ENCODE measurements at regions not wholly inside any gene's neighbourhood (a gene's known extent, or its start where the extent isn't known, plus 50 kb on each side); places are given as distances from the start of the nearest gene placed in this dataset.

DNA sequence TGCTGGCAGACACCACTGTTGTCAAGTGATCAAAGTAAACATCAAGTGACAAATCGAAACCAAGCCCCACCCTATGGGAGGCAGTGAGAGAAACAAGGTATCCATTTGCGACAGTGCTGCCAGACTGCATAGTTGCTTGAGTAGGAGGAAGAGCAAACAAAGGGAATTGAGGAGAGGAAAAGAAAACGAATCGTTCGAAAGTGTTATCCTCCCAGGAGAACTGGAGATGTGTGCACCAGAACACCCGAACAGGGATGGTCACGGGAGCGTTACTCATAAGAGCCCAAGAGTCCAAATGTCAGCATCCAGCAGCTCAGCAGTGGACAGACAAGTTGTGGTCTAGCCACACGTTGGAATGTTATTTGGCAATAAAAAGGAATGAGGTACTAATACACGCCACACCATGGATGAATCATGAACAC, 58.4 kb upstream of the NUP50 start:
- WGBS, 2 donors (ENCODE audit: low coverage in 1 of 2) = 48 to 65% methylated on average over 8 to 10 of the region's 10 CpGs

DNA sequence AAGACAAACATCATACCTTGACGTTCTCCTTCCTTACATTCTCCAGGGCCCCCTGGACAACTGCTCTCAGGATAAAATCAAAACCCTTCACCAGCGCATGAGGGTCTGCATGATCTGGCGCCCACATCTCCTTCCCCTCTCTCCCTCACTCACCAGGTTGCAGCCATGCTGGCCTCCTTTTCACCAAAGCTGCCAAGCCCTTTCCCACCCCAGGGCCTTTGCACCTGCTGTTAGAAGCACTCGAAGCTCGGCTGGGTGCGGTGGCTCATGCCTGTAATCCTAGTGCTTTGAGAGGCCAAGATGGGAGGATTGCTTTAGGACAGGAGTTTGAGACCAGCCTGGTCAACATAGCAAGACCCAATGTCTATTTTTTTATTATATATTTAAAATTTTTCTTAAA, 56.1 kb upstream of the NUP50 start:
- no peaks in the 10 kb centered on the region for H3K4me1 ChIP-seq
- no peak overlapping the region for H3K27ac ChIP-seq
- no peak for ATAC-seq
- 82 to 88% methylated on average over 4 to 5 of the region's 6 CpGs for WGBS, 2 donors (ENCODE audit: low coverage in 1 of 2)
- no peaks in the 10 kb centered on the region for H3K36me3 ChIP-seq
- H3K9me3 ChIP-seq = peaks cover 0 to 7% (median 0%) of the 10 kb centered on the region in 3 donors
- no peak for TF ChIP-seq EP300 (IDR thresholded peaks at IDR 0.05)
- TF ChIP-seq POLR2AphosphoS5 (IDR thresholded peaks at IDR 0.05) = no peak
- no peak for TF ChIP-seq POLR2A (IDR thresholded peaks at IDR 0.05)
- TF ChIP-seq, protein P1, sequence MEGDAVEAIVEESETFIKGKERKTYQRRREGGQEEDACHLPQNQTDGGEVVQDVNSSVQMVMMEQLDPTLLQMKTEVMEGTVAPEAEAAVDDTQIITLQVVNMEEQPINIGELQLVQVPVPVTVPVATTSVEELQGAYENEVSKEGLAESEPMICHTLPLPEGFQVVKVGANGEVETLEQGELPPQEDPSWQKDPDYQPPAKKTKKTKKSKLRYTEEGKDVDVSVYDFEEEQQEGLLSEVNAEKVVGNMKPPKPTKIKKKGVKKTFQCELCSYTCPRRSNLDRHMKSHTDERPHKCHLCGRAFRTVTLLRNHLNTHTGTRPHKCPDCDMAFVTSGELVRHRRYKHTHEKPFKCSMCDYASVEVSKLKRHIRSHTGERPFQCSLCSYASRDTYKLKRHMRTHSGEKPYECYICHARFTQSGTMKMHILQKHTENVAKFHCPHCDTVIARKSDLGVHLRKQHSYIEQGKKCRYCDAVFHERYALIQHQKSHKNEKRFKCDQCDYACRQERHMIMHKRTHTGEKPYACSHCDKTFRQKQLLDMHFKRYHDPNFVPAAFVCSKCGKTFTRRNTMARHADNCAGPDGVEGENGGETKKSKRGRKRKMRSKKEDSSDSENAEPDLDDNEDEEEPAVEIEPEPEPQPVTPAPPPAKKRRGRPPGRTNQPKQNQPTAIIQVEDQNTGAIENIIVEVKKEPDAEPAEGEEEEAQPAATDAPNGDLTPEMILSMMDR (IDR thresholded peaks at IDR 0.05) = no peak
- no peak overlapping the region for H3K4me3 ChIP-seq
- H3K27me3 ChIP-seq = peaks cover 89% of the 10 kb centered on the region

More for the DNA sequence above, 58.4 kb upstream of the NUP50 start:
- Histone ChIP-seq H3K9me3 (no peaks in the 10 kb centered on the region), H3K4me1 (no peaks in the 10 kb centered on the region), H3K4me3 (no peak overlapping the region), H3K36me3 (no peaks in the 10 kb centered on the region), H3K27ac (no peak overlapping the region), H3K27me3 (peaks cover 88% of the 10 kb centered on the region)
- no peak for ATAC-seq
- TF ChIP-seq POLR2AphosphoS5 (IDR thresholded peaks at IDR 0.05) (no peak), EP300 (IDR thresholded peaks at IDR 0.05) (no peak), POLR2A (IDR thresholded peaks at IDR 0.05) (no peak)
- TF ChIP-seq, protein P1 (IDR thresholded peaks at IDR 0.05) = no peak

DNA sequence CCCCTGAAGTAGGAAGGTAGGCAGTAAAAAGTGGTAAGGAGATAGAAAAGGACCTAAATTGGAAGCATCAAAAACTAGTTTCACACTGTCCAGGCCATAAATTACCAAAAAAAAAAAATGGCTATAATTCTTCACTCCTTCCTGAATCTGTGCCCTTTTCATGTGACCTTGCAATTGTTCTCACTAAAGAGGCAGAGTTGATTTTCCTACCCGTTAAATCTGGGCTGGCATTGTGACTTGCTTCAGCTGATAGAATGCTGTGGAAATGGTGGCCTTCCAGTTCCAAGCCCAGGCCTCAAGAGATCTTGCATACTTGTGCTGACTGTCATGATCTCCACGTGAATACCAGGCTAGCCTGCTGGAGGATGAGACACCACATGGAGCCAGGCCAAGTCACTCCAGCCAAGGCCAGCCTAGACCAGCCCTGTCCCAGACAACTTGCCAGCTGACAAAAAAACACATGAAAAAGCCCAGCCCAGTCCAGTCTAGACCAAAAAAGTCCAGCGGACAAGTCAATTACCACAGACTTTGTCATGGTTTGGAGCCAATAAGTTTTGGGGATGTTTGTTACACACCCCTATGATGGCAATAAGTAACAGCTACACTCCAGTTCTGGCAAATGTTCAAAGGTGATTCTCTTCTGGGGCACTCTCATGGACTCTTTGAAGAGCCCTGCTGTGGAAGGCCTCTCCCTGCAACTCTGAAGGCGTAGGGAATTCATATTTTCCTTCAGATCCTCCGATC, 51.4 kb upstream of the NUP50 start:
- H3K27me3 ChIP-seq = peaks cover 55% of the 10 kb centered on the region
- ATAC-seq = no peak
- WGBS, 2 donors (ENCODE audit: low coverage in 1 of 2) = 57 to 67% methylated on average over 1 to 4 of the region's 5 CpGs
- H3K4me3 ChIP-seq = no peak overlapping the region
- no peaks in the 10 kb centered on the region for H3K36me3 ChIP-seq
- H3K27ac ChIP-seq = no peak overlapping the region
- TF ChIP-seq EP300 (IDR thresholded peaks at IDR 0.05) (no peak), POLR2A (IDR thresholded peaks at IDR 0.05) (no peak), POLR2AphosphoS5 (IDR thresholded peaks at IDR 0.05) (no peak)
- TF ChIP-seq, protein P1 (IDR thresholded peaks at IDR 0.05) = no peak
- no peaks in the 10 kb centered on the region for H3K4me1 ChIP-seq
- H3K9me3 ChIP-seq = peaks cover 0 to 14% (median 0%) of the 10 kb centered on the region in 3 donors
